PC-3 (cell line): ENCODE measurements at regions not wholly inside any gene's neighbourhood (a gene's known extent, or its start where the extent isn't known, plus 50 kb on each side); places are given as distances from the start of the nearest gene placed in this dataset.

ENCODE experiments used
- ATAC-seq: fragments of 200-7000 bp; cut with Tn5 transposase; 2 replicates; pipeline ENCODE4 v1.9.1; 2020; ENCODE audit warnings: mild to moderate bottlenecking, moderate library complexity
- BruUV-seq: library from RNA; stranded (reverse); fragments of 400-500 nt; replicated peaks from 2 replicates; lab custom pipeline; 2021; lab: Mats Ljungman, UMichigan
- CTCF ChIA-PET: fragments of 300-600 bp; sonication (Branson Sonifier 250); formaldehyde crosslinking; loops from one replicate; lab custom pipeline; 2022; ENCODE audit warnings: antibody characterized with exemption; lab: Charles Lee
- POLR2A ChIA-PET: fragments of 300-600 bp; sonication (Branson Sonifier 250); formaldehyde crosslinking; loops from one replicate; lab custom pipeline; 2022; ENCODE audit warnings: antibody characterized with exemption; ENCODE audit not compliant: unreplicated experiment; lab: Charles Lee
- DNase-seq: peaks from one replicate; pipeline ENCODE4 v3.0.0-alpha.2; 2015
- H2AFZ ChIP-seq: fragments of 300-600 bp; sonication (generic); 2 replicates; pipeline ENCODE4 v1.6.0; 2016; ENCODE audit warnings: antibody characterized with exemption, low read length
- H3F3A ChIP-seq: fragments of 300-600 bp; sonication (generic); one replicate; pipeline ENCODE4 v1.6.0; 2017; ENCODE audit warnings: antibody characterized with exemption, low read length, control low read depth, mild to moderate bottlenecking; ENCODE audit not compliant: unreplicated experiment
- H3K27ac ChIP-seq: fragments of 300-600 bp; sonication (generic); 2 replicates; pipeline ENCODE4 v1.5.1; 2016; ENCODE audit warnings: mild to moderate bottlenecking, low read length
- H3K27me3 ChIP-seq: fragments of 300-600 bp; sonication (generic); 2 replicates; pipeline ENCODE4 v1.6.1; 2016; ENCODE audit warnings: low read length, mixed read lengths
- H3K36me3 ChIP-seq: fragments of 300-600 bp; sonication (generic); 2 replicates; pipeline ENCODE4 v1.6.1; 2016; ENCODE audit warnings: low read depth, mixed run types, low read length, mixed read lengths
- H3K4me1 ChIP-seq: fragments of 300-600 bp; sonication (generic); 2 replicates; pipeline ENCODE4 v1.5.1; 2016; ENCODE audit warnings: low read length; ENCODE audit not compliant: insufficient read depth
- H3K4me2 ChIP-seq: fragments of 300-600 bp; sonication (generic); 2 replicates; pipeline ENCODE4 v1.6.0; 2016; ENCODE audit warnings: low read length
- H3K4me3 ChIP-seq: fragments of 300-600 bp; sonication (generic); 2 replicates; pipeline ENCODE4 v1.5.1; 2016; ENCODE audit warnings: mild to moderate bottlenecking, low read length, mixed read lengths
- H3K79me2 ChIP-seq: fragments of 300-600 bp; sonication (generic); 2 replicates; pipeline ENCODE4 v1.6.1; 2017; ENCODE audit warnings: low read length, mixed read lengths
- H3K9ac ChIP-seq: fragments of 300-600 bp; sonication (generic); 2 replicates; pipeline ENCODE4 v1.6.0; 2016; ENCODE audit warnings: mild to moderate bottlenecking, low read length
- H3K9me2 ChIP-seq: fragments of 300-600 bp; sonication (generic); replicated peaks from 2 replicates; pipeline ENCODE4 v1.6.1; 2016; ENCODE audit warnings: mixed run types, low read length, mixed read lengths
- H3K9me3 ChIP-seq: fragments of 300-600 bp; sonication (generic); 2 replicates; pipeline ENCODE4 v1.6.1; 2016; ENCODE audit warnings: low read length, mixed read lengths
- H4K20me1 ChIP-seq: fragments of 300-600 bp; sonication (generic); 2 replicates; pipeline ENCODE4 v1.6.1; 2016; ENCODE audit warnings: low read length, mixed read lengths
- CTCF ChIP-seq: fragments of 300-600 bp; sonication (generic); conservative IDR thresholded peaks from 2 replicates; pipeline ENCODE4 v1.5.1; 2017; ENCODE audit warnings: antibody characterized with exemption, low read depth, mild to moderate bottlenecking, low read length
- EZH2 ChIP-seq: fragments of 300-600 bp; sonication (generic); IDR thresholded peaks from one replicate; pipeline ENCODE4 v1.6.1; 2017; ENCODE audit warnings: antibody characterized with exemption, mild to moderate bottlenecking, low read length; ENCODE audit not compliant: unreplicated experiment
- EZH2phosphoT487 ChIP-seq: fragments of 300-600 bp; sonication (generic); IDR thresholded peaks from 2 replicates; pipeline ENCODE4 v1.6.1; 2018; ENCODE audit warnings: mild to moderate bottlenecking, antibody characterized with exemption, low read length, borderline replicate concordance
- intact Hi-C: fragments of 100-400 bp; cut with micrococcal nuclease; formaldehyde crosslinking; loops from 2 replicates; pipeline ENCODE4 v1.9.0; 2023

- Histone ChIP-seq H3K36me3 (no peaks in the 10 kb centered on the region), H3K4me1 (no peaks in the 10 kb centered on the region), H3K9me3 (no peaks in the 10 kb centered on the region), H3K9me2 (no peaks in the 10 kb centered on the region), H3K27ac (no peak overlapping the region), H4K20me1 (no peaks in the 10 kb centered on the region), H3K4me3 (no peak overlapping the region), H3K27me3 (no peaks in the 10 kb centered on the region), H3K9ac (no peak overlapping the region), H3K79me2 (no peaks in the 10 kb centered on the region), H2AFZ (no peak overlapping the region), H3F3A (no peaks in the 10 kb centered on the region), H3K4me2 (no peak overlapping the region)
- ChIA-PET CTCF (no interaction called here), POLR2A (no interaction called here)
- TF ChIP-seq EZH2phosphoT487 (no peak), EZH2 (no peak), CTCF (no peak)
- intact Hi-C loops: no loop called here
- DNase-seq (no peak), ATAC-seq (no peak)
- no TSS peak for BruUV-seq
These were observed 101.2 kb upstream of the TRIM24 start for GRCh38 chr7:138358850-138359341.

GRCh38 chr7:138359870-138360559, 100.0 kb upstream of the TRIM24 start:
- CTCF ChIA-PET: no interaction called here
- intact Hi-C loops: no loop called here
- H3K27ac ChIP-seq: no peak overlapping the region

More at GRCh38 chr7:138359870-138360559, 100.0 kb upstream of the TRIM24 start:
- POLR2A ChIA-PET: no interaction called here
- Histone ChIP-seq H3K9me3 (no peaks in the 10 kb centered on the region), H3K79me2 (no peaks in the 10 kb centered on the region), H3F3A (no peaks in the 10 kb centered on the region), H3K4me2 (no peak overlapping the region), H3K4me3 (no peak overlapping the region), H4K20me1 (no peaks in the 10 kb centered on the region), H3K9me2 (no peaks in the 10 kb centered on the region), H2AFZ (no peak overlapping the region), H3K36me3 (no peaks in the 10 kb centered on the region), H3K9ac (no peak overlapping the region), H3K4me1 (no peaks in the 10 kb centered on the region), H3K27me3 (no peaks in the 10 kb centered on the region)
- ATAC-seq (no peak), DNase-seq (no peak)
- no TSS peak for BruUV-seq
- TF ChIP-seq CTCF: no peak
- TF ChIP-seq EZH2: no peak
- no peak for TF ChIP-seq EZH2phosphoT487
